Panc1 (cell line): ENCODE measurements at regions not wholly inside any gene's neighbourhood (a gene's known extent, or its start where the extent isn't known, plus 50 kb on each side); places are given as distances from the start of the nearest gene placed in this dataset.

ENCODE experiments used
- ATAC-seq: fragments of 200-7000 bp; cut with Tn5 transposase; 2 replicates; pipeline ENCODE4 v1.9.1; 2020; ENCODE audit warnings: mild to moderate bottlenecking, moderate library complexity
- BruUV-seq: library from RNA; stranded (reverse); fragments of 400-500 nt; replicated peaks from 2 replicates; lab custom pipeline; 2021; lab: Mats Ljungman, UMichigan
- CTCF ChIA-PET: fragments of 300-600 bp; sonication (Branson Sonifier 250); formaldehyde crosslinking; loops from one replicate; lab custom pipeline; 2022; ENCODE audit warnings: antibody characterized with exemption; lab: Charles Lee
- POLR2A ChIA-PET: fragments of 300-600 bp; sonication (Branson Sonifier 250); formaldehyde crosslinking; loops from one replicate; lab custom pipeline; 2022; ENCODE audit warnings: antibody characterized with exemption; lab: Charles Lee
- DNase-seq: peaks from one replicate; pipeline ENCODE4 v3.0.0-alpha.2; 2010; ENCODE audit warnings: low read depth, low spot score
- H3K27ac ChIP-seq: 2 replicates; pipeline ENCODE4 v1.5.1; 2011; ENCODE audit warnings: mild to moderate bottlenecking, low read length, inconsistent platforms
- H3K27me3 ChIP-seq: fragments of 200-500 bp; sonication (Bioruptor generic); 2 replicates; pipeline ENCODE4 v1.6.0; 2014; ENCODE audit warnings: low read length, inconsistent platforms; ENCODE audit not compliant: control insufficient read depth, insufficient read depth
- H3K36me3 ChIP-seq: fragments of 200-500 bp; sonication (Bioruptor generic); 2 replicates; pipeline ENCODE4 v1.5.1; 2014; ENCODE audit warnings: inconsistent platforms, mild to moderate bottlenecking, low read length, moderate library complexity; ENCODE audit not compliant: control insufficient read depth, insufficient read depth
- H3K4me1 ChIP-seq: 2 replicates; pipeline ENCODE4 v1.5.1; 2011; ENCODE audit warnings: inconsistent platforms, mild to moderate bottlenecking, low read length, moderate library complexity; ENCODE audit not compliant: control insufficient read depth, insufficient read depth
- H3K4me3 ChIP-seq, 2 experiments: 2 replicates each; pipeline ENCODE4 v1.5.1; 2011 to 2012; ENCODE audit warnings: low read depth in 2 of 2, low read length in 2 of 2, mild to moderate bottlenecking in 2 of 2, inconsistent platforms in 1 of 2, moderate library complexity in 1 of 2
- H3K9me3 ChIP-seq: fragments of 200-500 bp; sonication (Bioruptor generic); 2 replicates; pipeline ENCODE4 v1.5.1; 2014; ENCODE audit warnings: low read depth, mild to moderate bottlenecking, inconsistent platforms, low read length, moderate library complexity; ENCODE audit not compliant: control insufficient read depth, insufficient read depth
- POLR2AphosphoS5 ChIP-seq: IDR thresholded peaks from 2 replicates; pipeline ENCODE4 v1.6.1; 2012; ENCODE audit warnings: mild to moderate bottlenecking, low read depth, low read length, moderate library complexity
- SIN3A ChIP-seq: IDR thresholded peaks from 2 replicates; pipeline ENCODE4 v1.6.1; 2012; ENCODE audit warnings: low read depth, mild to moderate bottlenecking, low read length, moderate library complexity, borderline replicate concordance; ENCODE audit not compliant: insufficient read depth
- TCF7L2 ChIP-seq: IDR thresholded peaks from 2 replicates; pipeline ENCODE4 v1.6.1; 2011; ENCODE audit warnings: mild to moderate bottlenecking, low read depth, low read length, inconsistent platforms
- in situ Hi-C: cut with HindIII; loops from 2 replicates; pipeline ENCODE4 v1.10.0; 2016; ENCODE audit warnings: low sequenced_read_pairs, low pct_unique_long_range_greater_than_20kb
- intact Hi-C: fragments of 100-400 bp; cut with micrococcal nuclease; formaldehyde crosslinking; loops from one replicate; pipeline ENCODE4 v1.10.0; 2022; ENCODE audit not compliant: unreplicated experiment
- TF ChIP-seq, protein P1 (sequence below), 2 experiments: IDR thresholded peaks; 2 replicates each; pipeline ENCODE4 v1.6.1; 2011 to 2012; ENCODE audit warnings: low read depth in 2 of 2, control low read depth in 1 of 2, low read length in 1 of 2, mild to moderate bottlenecking in 1 of 2, moderate library complexity in 1 of 2; ENCODE audit not compliant: insufficient read depth in 1 of 2
- TF ChIP-seq, protein P2 (sequence below): fragments of 450-650 bp; IDR thresholded peaks from 2 replicates; pipeline ENCODE4 v1.5.1; 2017; ENCODE audit warnings: mild to moderate bottlenecking

DNA sequence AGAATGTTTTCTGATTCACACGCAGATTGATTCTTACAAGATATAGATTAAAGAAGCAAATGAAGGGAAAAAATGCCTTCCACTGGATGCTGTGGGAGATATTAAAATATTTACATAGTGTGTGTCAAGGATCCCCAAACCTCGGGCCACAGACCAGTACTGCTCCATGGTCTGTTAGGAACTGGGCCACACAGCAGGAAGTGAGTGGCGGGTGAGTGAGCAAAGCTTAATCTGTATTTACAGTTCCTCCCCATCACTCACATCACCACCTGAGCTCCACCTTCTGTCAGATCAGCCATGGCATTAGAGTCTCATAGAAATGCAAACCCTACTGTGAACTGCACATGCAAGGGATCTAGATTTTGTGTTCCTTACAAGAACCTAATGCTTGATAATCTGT, 552.6 kb upstream of the GOLIM4 start:
- Histone ChIP-seq H3K27me3 (no peaks in the 10 kb centered on the region), H3K27ac (no peak overlapping the region), H3K4me1 (no peaks in the 10 kb centered on the region), H3K9me3 (no peaks in the 10 kb centered on the region), H3K4me3 (no peak overlapping the region), H3K36me3 (no peaks in the 10 kb centered on the region)
- DNase-seq (no peak), ATAC-seq (no peak)
- TF ChIP-seq TCF7L2, result no peak
- TF ChIP-seq SIN3A, result no peak
- no peak for TF ChIP-seq POLR2AphosphoS5
- TF ChIP-seq, protein P1, sequence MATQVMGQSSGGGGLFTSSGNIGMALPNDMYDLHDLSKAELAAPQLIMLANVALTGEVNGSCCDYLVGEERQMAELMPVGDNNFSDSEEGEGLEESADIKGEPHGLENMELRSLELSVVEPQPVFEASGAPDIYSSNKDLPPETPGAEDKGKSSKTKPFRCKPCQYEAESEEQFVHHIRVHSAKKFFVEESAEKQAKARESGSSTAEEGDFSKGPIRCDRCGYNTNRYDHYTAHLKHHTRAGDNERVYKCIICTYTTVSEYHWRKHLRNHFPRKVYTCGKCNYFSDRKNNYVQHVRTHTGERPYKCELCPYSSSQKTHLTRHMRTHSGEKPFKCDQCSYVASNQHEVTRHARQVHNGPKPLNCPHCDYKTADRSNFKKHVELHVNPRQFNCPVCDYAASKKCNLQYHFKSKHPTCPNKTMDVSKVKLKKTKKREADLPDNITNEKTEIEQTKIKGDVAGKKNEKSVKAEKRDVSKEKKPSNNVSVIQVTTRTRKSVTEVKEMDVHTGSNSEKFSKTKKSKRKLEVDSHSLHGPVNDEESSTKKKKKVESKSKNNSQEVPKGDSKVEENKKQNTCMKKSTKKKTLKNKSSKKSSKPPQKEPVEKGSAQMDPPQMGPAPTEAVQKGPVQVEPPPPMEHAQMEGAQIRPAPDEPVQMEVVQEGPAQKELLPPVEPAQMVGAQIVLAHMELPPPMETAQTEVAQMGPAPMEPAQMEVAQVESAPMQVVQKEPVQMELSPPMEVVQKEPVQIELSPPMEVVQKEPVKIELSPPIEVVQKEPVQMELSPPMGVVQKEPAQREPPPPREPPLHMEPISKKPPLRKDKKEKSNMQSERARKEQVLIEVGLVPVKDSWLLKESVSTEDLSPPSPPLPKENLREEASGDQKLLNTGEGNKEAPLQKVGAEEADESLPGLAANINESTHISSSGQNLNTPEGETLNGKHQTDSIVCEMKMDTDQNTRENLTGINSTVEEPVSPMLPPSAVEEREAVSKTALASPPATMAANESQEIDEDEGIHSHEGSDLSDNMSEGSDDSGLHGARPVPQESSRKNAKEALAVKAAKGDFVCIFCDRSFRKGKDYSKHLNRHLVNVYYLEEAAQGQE (IDR thresholded peaks at IDR 0.05; ENCODE audit: insufficient read depth in 1 of 2, low read depth in 2 of 2, low read length in 1 of 2), result no peak
- POLR2A ChIA-PET, result no interaction called here
- intact Hi-C loops (no loop called here), in situ Hi-C loops (no loop called here)
- BruUV-seq, result no TSS peak
- CTCF ChIA-PET, result no interaction called here

DNA sequence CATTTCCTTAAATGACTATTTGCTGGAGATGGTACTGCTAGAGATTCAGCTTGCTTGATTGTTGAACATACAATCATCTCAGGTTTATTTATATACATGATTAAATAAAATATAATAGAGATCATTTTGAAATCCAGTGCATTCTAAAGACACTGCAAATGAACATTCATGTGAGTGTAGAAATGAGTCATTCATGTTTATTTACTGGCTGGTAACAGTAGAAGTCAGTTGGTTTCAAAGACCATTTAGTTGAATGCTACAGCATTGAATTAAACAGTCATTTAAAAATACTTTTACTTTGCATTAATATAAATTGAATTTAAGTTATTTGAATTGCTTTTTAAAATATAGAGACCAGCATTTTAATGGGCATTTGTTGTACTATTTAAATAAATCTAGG, 551.9 kb upstream of the GOLIM4 start:
- Histone ChIP-seq H3K27ac (no peak overlapping the region), H3K4me1 (no peaks in the 10 kb centered on the region), H3K9me3 (no peaks in the 10 kb centered on the region), H3K4me3 (no peak overlapping the region), H3K36me3 (no peaks in the 10 kb centered on the region), H3K27me3 (no peaks in the 10 kb centered on the region)
- intact Hi-C loops (no loop called here), in situ Hi-C loops (no loop called here)
- TF ChIP-seq POLR2AphosphoS5 (no peak), TCF7L2 (no peak), SIN3A (no peak)
- TF ChIP-seq, protein P1 (IDR thresholded peaks at IDR 0.05; ENCODE audit: insufficient read depth in 1 of 2, low read depth in 2 of 2, low read length in 1 of 2), result no peak
- TF ChIP-seq, protein P2, sequence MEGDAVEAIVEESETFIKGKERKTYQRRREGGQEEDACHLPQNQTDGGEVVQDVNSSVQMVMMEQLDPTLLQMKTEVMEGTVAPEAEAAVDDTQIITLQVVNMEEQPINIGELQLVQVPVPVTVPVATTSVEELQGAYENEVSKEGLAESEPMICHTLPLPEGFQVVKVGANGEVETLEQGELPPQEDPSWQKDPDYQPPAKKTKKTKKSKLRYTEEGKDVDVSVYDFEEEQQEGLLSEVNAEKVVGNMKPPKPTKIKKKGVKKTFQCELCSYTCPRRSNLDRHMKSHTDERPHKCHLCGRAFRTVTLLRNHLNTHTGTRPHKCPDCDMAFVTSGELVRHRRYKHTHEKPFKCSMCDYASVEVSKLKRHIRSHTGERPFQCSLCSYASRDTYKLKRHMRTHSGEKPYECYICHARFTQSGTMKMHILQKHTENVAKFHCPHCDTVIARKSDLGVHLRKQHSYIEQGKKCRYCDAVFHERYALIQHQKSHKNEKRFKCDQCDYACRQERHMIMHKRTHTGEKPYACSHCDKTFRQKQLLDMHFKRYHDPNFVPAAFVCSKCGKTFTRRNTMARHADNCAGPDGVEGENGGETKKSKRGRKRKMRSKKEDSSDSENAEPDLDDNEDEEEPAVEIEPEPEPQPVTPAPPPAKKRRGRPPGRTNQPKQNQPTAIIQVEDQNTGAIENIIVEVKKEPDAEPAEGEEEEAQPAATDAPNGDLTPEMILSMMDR, result no peak
- no peak for DNase-seq
- no TSS peak for BruUV-seq
- no peak for ATAC-seq
- POLR2A ChIA-PET, result no interaction called here
- CTCF ChIA-PET, result no interaction called here
